ENCODE measurements at regions not wholly inside any gene's neighbourhood (a gene's known extent, or its start where the extent isn't known, plus 50 kb on each side); places are given as distances from the start of the nearest gene placed in this dataset.
"Not testable (repeated sequence)": the region's sequence is repeated elsewhere in the genome, so short reads cannot be mapped to it uniquely, and the experiment has no call there.

DNA sequence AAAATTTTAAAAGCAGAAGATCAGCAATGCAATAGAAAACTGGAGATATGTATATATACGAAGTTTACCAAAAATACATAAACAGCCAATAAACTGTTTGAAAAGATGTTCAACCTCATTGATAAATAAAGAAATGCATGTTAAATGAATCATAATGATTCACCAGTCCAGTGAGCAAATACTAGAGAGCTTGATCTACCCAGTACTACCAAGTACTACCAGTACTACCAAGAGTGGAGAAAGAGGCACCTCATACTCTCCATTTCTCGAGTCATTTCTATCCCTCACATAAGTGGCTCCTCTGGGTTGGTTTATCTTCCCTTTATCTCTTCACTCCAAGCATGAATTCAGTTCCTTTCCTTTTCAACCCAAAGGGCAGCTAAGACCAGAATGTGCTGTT, 138.9 kb downstream of the MREG start:
- Mint-ChIP-seq H3K4me1 (no peaks in the 10 kb centered on the region), H3K27ac (no peak overlapping the region), H3K9me3 (no peaks in the 10 kb centered on the region), H3K27me3 (peaks cover 2% of the 10 kb centered on the region), H3K36me3 (no peaks in the 10 kb centered on the region), H3K4me3 (no peak overlapping the region)

DNA sequence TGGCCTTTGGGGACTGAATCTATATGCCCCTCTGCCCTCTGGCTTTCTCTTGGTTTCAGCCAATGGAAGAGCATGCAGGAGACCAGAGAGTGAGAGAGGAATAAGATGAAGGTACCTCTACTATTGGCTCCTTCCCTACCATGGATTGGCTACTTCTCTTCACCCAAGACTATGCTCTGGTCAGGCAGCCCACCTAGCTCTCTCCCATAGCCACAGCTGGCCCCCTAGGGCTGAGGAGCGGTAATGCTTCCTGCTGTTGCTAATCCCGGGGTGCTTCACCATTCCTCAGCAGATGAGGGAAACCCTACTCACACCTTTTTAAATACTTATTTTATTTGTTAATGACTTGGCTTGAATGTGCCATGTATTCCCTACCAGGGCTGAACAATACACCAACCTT, 142.4 kb downstream of the MREG start:
- Mint-ChIP-seq H3K27ac (no peak overlapping the region), H3K27me3 (peaks cover 9% of the 10 kb centered on the region), H3K9me3 (no peaks in the 10 kb centered on the region), H3K4me1 (no peaks in the 10 kb centered on the region), H3K36me3 (no peaks in the 10 kb centered on the region), H3K4me3 (no peak overlapping the region)

DNA sequence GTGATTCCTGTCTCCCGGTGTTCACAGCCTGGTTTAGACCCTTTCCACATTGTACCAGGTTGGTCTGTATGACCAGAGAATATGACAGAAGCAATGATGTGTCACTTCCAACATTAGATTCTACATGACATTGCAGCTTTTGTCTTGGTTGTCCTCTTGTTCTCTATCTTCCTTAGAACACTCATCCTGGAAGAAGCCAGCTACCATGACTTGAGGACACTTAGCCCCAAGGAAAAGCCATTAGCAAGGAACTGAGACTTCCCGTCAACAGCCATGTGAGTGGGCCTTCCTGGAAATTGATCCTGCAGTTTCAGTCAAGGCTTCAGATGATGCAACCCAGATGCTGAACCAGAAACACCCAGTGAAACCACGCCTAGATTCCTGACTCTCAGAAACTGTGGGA, 143.3 kb downstream of the MREG start:
- Mint-ChIP-seq H3K4me3 (no peak overlapping the region), H3K27me3 (peaks cover 11% of the 10 kb centered on the region), H3K27ac (no peak overlapping the region), H3K4me1 (no peaks in the 10 kb centered on the region), H3K9me3 (no peaks in the 10 kb centered on the region), H3K36me3 (no peaks in the 10 kb centered on the region)

DNA sequence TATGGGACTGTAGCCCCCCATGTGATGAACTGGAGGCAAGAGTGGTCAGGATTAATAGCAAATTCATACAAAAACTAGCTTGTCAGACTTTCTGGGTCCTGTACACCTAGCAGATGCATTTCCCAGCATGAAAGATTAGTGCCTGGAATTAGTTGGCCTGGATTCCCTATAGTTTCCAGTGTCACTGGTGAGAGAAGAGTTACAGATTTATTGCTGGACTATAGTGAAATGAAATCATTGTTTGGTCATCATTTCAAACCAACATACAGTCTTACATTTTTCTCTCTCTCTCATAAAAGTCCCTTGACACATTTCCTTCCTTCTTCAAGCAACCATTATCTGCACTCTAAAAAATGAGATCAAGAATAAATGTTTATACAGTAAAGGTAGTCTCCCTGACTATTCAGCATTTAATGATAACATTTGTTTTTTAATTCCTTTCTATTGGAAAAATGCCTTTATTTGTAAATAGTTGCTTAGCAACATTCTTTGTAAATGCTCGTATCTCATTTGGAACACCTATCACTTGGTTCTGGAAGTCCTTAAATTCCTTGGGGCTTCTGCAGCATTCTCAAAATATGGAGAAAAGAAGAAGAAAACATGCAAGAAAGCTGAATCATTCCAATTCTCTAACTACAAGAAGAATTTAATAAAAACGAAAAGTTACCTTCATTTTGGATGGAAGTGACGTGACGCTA, 144.4 kb downstream of the MREG start:
- Mint-ChIP-seq H3K4me3 (no peak overlapping the region), H3K4me1 (no peaks in the 10 kb centered on the region), H3K9me3 (no peaks in the 10 kb centered on the region), H3K27me3 (peaks cover 14% of the 10 kb centered on the region), H3K27ac (no peak overlapping the region), H3K36me3 (no peaks in the 10 kb centered on the region)

DNA sequence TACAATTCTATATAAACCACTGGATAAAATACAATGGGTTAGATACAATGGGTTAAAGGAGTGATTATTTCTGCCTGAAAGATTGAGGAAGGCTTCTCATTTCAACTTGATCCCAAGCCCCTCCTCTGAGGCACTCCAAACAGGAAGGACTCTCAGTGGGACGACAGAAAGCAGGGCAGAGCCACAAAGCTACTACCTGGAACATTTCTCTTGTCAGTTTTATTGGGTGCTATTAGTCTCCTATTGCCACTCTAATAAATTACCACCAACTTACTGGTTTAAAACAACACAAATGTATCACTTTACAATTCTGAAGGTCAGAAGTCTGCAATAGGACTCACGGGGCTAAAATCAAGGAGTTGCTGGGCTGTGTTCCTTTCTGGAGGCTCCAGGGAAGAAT, 146.7 kb downstream of the MREG start:
- H3K9me3 Mint-ChIP-seq = no peaks in the 10 kb centered on the region
- H3K4me3 Mint-ChIP-seq = no peak overlapping the region
- no peak overlapping the region for H3K27ac Mint-ChIP-seq
- H3K27me3 Mint-ChIP-seq = peaks cover 14% of the 10 kb centered on the region
- H3K36me3 Mint-ChIP-seq = no peaks in the 10 kb centered on the region
- no peaks in the 10 kb centered on the region for H3K4me1 Mint-ChIP-seq

DNA sequence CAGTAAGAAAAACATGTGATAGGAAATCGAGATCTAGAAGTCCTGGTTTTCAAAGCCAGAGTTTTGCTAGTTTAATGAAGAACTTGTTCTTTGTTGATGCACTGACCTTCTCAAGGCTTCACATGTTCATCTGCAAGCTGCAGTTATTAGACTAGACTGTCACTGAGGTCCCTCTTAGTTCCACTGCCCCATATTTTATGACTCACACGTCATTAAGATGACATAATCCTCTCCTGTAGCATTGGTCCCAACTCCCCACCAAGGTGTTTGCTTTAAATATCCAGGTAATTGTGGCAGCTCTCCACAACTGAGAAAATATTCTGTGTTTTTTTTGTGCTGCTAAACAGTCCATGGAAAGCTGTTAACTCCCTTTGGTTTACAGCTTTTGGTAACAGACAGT, 149.7 kb downstream of the MREG start:
- Mint-ChIP-seq H3K4me1 (no peaks in the 10 kb centered on the region), H3K27ac (no peak overlapping the region), H3K4me3 (no peak overlapping the region), H3K36me3 (no peaks in the 10 kb centered on the region), H3K27me3 (peaks cover 14% of the 10 kb centered on the region), H3K9me3 (no peaks in the 10 kb centered on the region)

DNA sequence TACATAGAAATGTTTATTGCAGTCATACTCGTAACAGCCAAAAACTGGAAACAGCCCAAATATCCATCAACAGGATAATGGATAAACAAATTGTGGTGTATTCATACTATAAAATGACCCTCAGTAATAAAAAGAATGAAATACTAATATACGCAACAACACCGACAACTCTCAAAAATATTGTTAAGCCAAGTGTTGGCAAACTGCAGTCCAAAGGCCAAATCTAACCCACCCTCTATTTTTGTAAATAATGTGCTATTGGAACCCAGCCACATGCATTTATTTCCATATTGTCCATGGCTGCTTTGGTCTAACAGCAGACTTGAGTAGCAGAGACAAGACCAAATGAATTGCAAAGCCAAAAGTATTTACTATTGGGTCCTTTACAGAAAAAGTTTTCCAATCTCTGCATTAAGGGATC, 151.0 kb downstream of the MREG start:
- no peaks in the 10 kb centered on the region for H3K9me3 Mint-ChIP-seq
- H3K36me3 Mint-ChIP-seq = no peaks in the 10 kb centered on the region
- peaks cover 12% of the 10 kb centered on the region for H3K27me3 Mint-ChIP-seq
- H3K27ac Mint-ChIP-seq = no peak overlapping the region
- no peak overlapping the region for H3K4me3 Mint-ChIP-seq
- no peaks in the 10 kb centered on the region for H3K4me1 Mint-ChIP-seq

DNA sequence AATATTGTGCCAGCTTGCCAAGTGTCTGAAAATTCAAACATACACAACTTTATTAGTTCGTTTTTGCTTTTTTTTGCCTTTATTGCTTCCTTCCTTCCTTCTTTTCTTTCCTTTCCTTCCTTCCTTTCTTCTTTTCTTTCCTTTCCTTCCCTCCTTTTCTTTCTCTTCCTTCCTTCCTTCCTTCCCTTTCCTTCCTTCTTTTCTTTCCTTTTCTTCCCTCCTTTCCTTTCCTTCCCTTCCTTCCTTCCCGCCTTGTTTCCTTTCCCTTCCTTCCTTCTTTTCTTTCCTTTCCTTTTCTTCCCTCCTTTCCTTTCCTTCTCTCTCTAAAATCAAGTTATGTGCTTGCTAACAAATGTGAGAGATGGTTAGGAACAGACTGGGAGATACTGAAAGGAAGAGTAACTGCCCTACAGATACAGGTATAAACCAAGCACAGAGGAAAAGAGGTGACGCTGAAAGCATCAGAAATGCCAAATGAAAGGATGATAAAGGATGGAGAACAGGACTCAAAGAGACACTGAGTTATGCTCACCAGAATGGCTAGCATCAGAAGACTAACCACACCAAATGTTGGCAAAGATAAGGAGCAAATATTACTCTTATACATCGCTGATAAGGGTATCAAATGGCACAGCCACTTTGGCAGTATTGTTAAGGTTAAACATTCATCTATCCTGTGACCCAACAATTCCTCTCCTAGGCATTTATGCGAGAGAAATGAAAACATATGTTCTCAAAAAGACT, 151.6 kb downstream of the MREG start:
- H3K4me3 Mint-ChIP-seq = no peak overlapping the region
- H3K27ac Mint-ChIP-seq = no peak overlapping the region
- H3K9me3 Mint-ChIP-seq = no peaks in the 10 kb centered on the region
- peaks cover 7% of the 10 kb centered on the region for H3K27me3 Mint-ChIP-seq
- no peaks in the 10 kb centered on the region for H3K36me3 Mint-ChIP-seq
- H3K4me1 Mint-ChIP-seq = no peaks in the 10 kb centered on the region

DNA sequence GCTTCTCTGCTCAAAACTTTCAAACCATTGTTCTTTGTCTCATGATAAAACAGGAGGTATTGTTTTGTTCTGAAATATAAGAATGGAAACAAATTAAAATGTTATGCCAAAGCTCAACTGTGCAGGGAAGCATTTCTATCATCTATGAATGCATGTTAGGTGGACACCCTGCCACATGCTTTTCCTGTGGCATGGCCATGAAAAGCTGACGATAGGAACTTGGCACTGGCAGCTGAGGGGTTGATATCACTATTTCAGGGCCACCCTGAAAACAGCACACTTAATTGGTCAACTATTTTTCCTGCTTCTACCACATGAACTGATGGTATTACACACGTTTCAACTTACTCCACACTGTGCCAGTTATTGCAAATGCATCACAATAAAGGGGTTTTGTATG, 157.3 kb downstream of the MREG start:
- H3K27me3 Mint-ChIP-seq = no peaks in the 10 kb centered on the region
- H3K4me1 Mint-ChIP-seq = no peaks in the 10 kb centered on the region

DNA sequence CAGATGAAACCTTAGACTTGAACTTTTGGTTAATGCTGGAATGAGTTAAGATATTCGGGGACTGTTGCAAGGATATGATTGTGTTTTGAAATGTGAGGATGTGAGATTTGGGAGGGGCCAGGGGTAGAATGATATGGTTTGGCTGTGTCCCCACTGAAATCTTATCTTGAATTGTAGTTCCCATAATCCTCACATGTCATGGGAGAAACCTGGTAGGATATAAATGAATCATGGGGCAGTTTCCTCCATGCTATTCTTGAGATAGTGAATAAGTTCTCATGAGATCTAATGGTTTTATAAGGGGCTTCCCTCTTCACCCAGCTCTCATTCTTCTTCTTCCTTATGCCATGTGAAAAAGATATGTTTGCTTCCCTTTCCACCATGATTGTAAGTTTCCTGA, 158.0 kb downstream of the MREG start:
- H3K27ac Mint-ChIP-seq, H3K4me1 Mint-ChIP-seq, H3K4me3 Mint-ChIP-seq, H3K36me3 Mint-ChIP-seq, H3K27me3 Mint-ChIP-seq, H3K9me3 Mint-ChIP-seq: not testable (repeated sequence)

More for the DNA sequence above, 157.3 kb downstream of the MREG start:
- H3K27ac Mint-ChIP-seq = no peak overlapping the region
- peaks cover 5% of the 10 kb centered on the region for H3K9me3 Mint-ChIP-seq
- no peaks in the 10 kb centered on the region for H3K36me3 Mint-ChIP-seq
- no peak overlapping the region for H3K4me3 Mint-ChIP-seq

DNA sequence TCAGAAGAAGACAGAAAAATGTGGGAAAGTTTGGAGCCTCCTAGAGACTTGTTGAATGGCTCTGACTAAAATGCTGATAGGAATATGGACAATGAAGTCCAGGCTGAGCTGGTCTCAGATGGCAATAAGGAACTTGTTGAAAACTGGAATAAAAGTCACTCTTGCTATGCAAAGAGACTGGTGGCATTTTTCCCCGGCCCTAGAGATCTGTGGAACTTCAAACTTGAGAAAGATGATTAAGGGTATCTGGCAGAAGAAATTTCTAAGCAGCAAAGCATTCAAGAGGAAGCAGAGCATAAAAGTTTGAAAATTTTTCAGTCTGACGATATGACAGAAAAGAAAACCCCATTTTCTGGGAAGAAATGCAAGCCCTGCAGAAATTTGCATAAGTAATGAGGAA, 159.3 kb downstream of the MREG start:
- Mint-ChIP-seq H3K36me3 (no peaks in the 10 kb centered on the region), H3K4me3 (no peak overlapping the region), H3K9me3 (peaks cover 5% of the 10 kb centered on the region), H3K27ac (no peak overlapping the region), H3K4me1 (no peaks in the 10 kb centered on the region), H3K27me3 (no peaks in the 10 kb centered on the region)

DNA sequence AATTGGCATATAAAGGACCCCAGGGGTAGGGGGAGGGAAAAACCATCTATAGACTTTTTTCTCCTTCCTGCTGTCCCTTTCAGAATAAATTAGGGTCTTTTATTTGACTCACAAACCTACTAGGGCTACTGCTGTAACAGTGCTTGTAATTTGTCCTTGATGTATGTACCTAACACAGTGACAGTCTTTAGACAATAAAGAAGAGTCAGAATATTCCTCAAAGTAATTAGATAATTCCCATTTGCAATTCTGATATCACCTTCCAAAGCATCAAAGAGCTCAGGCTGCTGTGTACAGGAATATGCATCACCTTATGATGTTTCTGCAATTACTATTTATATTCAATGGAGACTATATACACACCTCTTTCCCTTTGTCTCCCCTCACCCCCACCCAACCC, 161.7 kb downstream of the MREG start:
- Mint-ChIP-seq H3K9me3 (peaks cover 5% of the 10 kb centered on the region), H3K27ac (no peak overlapping the region), H3K4me3 (no peak overlapping the region), H3K36me3 (no peaks in the 10 kb centered on the region), H3K27me3 (no peaks in the 10 kb centered on the region), H3K4me1 (no peaks in the 10 kb centered on the region)

DNA sequence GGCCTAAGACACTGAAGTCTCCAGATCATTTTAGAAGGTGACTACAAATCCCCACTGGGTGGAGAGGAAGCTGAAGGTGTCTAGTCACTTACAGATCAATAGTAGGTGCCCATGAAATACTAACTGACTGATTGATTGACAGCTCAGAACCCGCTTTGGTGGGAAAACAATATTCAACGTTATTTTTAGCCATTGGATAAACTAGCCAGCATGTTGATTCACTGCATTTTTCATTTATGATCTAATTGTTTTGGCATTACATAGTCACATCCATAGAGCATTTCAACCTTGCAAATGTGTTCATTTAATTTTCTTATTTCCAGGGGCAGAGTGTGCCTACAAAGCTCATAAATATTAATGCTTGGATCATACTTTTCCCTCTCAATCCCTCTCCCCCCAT, 162.3 kb downstream of the MREG start:
- no peaks in the 10 kb centered on the region for H3K27me3 Mint-ChIP-seq
- H3K4me1 Mint-ChIP-seq = no peaks in the 10 kb centered on the region
- H3K9me3 Mint-ChIP-seq = peaks cover 5% of the 10 kb centered on the region
- H3K4me3 Mint-ChIP-seq = no peak overlapping the region
- no peaks in the 10 kb centered on the region for H3K36me3 Mint-ChIP-seq
- H3K27ac Mint-ChIP-seq = no peak overlapping the region

DNA sequence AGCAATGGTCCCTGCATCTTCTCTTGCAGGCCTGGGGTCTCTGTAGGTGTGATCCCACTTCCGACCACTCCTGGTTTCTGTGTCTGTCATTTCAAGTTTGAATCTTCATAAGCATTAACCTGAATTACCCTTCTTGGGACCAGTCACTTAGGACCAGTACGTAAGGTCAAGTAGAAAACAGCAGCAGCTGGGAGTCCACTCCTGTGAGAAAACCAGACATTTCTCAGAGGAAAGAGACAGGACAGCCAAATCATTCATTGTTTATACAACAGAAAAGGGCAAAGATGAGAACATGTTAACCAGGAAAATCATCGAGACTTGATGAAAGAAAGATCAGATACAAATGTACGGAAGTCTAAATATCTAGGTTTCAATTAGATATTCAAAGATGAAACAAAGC, 163.0 kb downstream of the MREG start:
- no peaks in the 10 kb centered on the region for H3K27me3 Mint-ChIP-seq
- no peaks in the 10 kb centered on the region for H3K36me3 Mint-ChIP-seq
- no peak overlapping the region for H3K4me3 Mint-ChIP-seq
- no peak overlapping the region for H3K27ac Mint-ChIP-seq
- H3K4me1 Mint-ChIP-seq = no peaks in the 10 kb centered on the region
- peaks cover 5% of the 10 kb centered on the region for H3K9me3 Mint-ChIP-seq

DNA sequence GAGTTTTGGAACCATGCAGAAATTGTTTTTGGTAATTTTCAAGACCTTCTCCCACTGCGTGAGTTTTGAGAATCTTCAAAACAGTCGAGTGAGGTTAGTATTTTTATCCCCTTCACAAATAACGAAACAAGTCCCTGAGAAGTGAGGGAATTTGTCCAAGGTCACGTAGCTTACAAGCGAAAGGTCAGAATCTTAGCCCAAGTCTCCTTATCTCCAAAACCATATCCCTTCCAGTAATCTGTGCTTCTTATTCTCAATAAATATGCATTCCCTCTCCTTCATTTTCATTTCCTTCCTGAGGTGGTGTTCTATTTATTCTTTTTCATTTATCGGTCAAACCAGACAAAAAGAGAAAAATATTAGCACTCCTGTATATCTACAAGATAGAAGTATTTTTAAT, 163.6 kb downstream of the MREG start:
- Mint-ChIP-seq H3K4me1 (no peaks in the 10 kb centered on the region), H3K4me3 (no peak overlapping the region), H3K36me3 (no peaks in the 10 kb centered on the region), H3K27me3 (no peaks in the 10 kb centered on the region), H3K9me3 (peaks cover 5% of the 10 kb centered on the region), H3K27ac (no peak overlapping the region)

DNA sequence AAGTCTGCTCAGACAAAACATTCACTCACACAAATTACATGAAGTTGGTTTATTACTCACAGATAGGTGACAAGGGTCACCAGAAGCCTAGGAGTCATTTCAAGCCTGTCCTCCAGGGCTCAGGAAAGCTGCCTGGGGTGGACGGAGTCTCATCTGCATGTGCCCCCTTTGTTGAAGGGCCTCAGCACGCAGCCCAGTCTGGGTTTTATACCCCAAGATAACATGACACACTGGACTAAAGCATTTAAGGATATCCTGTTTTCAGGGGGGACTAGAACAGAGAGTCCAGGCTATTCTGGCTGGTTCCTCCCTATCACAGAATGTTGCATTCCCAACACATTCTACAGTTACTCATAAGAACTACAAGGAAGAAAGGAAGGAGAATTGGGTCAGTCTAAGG, 164.7 kb downstream of the MREG start:
- Mint-ChIP-seq H3K27ac (no peak overlapping the region), H3K4me1 (no peaks in the 10 kb centered on the region), H3K9me3 (peaks cover 2% of the 10 kb centered on the region), H3K4me3 (no peak overlapping the region), H3K27me3 (no peaks in the 10 kb centered on the region), H3K36me3 (no peaks in the 10 kb centered on the region)

DNA sequence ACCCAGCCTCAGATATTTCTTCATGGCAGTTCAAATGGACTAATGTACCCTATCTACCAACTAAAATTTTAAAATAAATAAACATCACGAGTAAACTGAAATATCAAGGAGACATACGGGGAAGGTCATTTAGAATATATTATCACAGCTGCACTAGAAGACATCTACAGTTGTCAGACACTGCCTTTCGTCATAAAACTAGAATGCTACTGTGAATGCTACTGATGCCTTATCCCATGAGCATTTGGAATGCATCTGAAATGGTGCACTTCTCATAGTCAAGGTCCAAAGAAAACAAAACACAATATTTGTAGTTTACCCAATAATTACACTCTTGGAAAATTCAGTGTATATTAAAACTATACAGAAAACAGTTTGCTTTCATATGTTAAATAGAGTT, 165.2 kb downstream of the MREG start:
- Mint-ChIP-seq H3K27ac (no peak overlapping the region), H3K27me3 (no peaks in the 10 kb centered on the region), H3K4me3 (no peak overlapping the region), H3K9me3 (no peaks in the 10 kb centered on the region), H3K36me3 (no peaks in the 10 kb centered on the region), H3K4me1 (no peaks in the 10 kb centered on the region)
